ENCODE measurements at regions not wholly inside any gene's neighbourhood (a gene's known extent, or its start where the extent isn't known, plus 50 kb on each side); places are given as distances from the start of the nearest gene placed in this dataset.

DNA sequence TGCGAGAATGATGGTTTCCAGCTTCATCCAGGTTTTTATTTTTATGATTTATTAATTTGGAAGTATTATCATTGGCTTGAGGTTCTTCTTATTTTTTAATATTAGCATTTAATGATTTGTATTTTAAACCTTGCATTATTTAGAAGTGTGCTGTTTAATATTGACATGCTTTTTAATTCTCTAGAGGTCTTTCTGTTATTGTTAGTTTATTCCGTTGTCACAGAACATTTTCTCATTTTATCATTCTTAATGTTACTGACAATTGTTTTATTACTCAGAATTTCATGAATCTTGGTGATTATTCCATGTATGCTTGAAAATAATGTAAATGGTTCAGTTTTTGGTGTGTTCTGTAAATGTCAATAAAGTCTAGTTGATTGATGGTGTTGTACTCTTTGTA, 463.5 kb upstream of the NOVA1 start:
- TF ChIP-seq TAF1 (IDR thresholded peaks at IDR 0.05; ENCODE audit: low read depth) (no peak), TEAD4 (IDR thresholded peaks at IDR 0.05) (no peak), YY1 (IDR thresholded peaks at IDR 0.05; ENCODE audit: low read depth) (no peak), TCF12 (IDR thresholded peaks at IDR 0.05; ENCODE audit: low read depth) (no peak), RAD21 (IDR thresholded peaks at IDR 0.05; ENCODE audit: low read depth) (no peak), CEBPB (IDR thresholded peaks at IDR 0.05) (no peak)
